ENCODE measurements at regions not wholly inside any gene's neighbourhood (a gene's known extent, or its start where the extent isn't known, plus 50 kb on each side); places are given as distances from the start of the nearest gene placed in this dataset.

DNA sequence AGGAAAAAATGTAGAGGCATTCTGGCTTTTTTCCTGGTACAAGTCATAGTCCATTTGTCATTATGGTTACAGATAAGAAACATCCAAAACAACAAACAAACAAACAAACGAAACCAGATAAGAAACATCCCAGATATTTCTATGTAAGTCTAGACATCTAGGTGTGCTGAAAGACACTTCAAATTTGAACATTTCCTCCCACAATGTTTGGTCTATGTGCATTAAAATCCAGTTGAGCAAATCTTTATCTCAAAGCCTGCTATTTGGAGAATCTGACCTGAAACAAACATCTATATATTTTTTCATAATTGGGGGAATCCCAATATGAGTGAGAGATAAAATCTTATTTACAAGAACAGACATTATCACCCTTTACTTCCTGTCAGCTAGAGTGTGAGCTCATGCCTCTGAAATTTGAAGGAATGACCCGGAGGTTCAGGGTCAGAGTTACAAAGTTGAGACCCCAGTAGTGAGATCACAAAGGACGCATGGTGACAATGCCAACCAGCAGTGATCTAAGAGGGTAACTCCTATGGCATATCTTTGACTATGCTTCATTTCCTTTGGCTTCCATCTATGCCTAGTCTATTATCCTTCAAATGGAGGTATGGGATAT, 182.9 kb upstream of the ATP1B1 start:
- TF ChIP-seq, protein P1, sequence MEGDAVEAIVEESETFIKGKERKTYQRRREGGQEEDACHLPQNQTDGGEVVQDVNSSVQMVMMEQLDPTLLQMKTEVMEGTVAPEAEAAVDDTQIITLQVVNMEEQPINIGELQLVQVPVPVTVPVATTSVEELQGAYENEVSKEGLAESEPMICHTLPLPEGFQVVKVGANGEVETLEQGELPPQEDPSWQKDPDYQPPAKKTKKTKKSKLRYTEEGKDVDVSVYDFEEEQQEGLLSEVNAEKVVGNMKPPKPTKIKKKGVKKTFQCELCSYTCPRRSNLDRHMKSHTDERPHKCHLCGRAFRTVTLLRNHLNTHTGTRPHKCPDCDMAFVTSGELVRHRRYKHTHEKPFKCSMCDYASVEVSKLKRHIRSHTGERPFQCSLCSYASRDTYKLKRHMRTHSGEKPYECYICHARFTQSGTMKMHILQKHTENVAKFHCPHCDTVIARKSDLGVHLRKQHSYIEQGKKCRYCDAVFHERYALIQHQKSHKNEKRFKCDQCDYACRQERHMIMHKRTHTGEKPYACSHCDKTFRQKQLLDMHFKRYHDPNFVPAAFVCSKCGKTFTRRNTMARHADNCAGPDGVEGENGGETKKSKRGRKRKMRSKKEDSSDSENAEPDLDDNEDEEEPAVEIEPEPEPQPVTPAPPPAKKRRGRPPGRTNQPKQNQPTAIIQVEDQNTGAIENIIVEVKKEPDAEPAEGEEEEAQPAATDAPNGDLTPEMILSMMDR (IDR thresholded peaks at IDR 0.05): no peak
- TF ChIP-seq RAD21 (conservative IDR thresholded peaks at IDR 0.05 in 1 of 2, IDR thresholded peaks at IDR 0.05 in 1 of 2) (no peak), POLR2A (IDR thresholded peaks at IDR 0.05; ENCODE audit: low read length) (no peak), PHF8 (IDR thresholded peaks at IDR 0.05; ENCODE audit: borderline replicate concordance, low read depth) (no peak), MAFK (IDR thresholded peaks at IDR 0.05; ENCODE audit: partially characterized antibody) (no peak), EHMT2 (IDR thresholded peaks at IDR 0.05; ENCODE audit: low read depth) (no peak), JUN (IDR thresholded peaks at IDR 0.05) (no peak), RNF2 (IDR thresholded peaks at IDR 0.05; ENCODE audit: borderline replicate concordance, low read depth) (no peak), EP300 (IDR thresholded peaks at IDR 0.05) (no peak), BHLHE40 (IDR thresholded peaks at IDR 0.05; ENCODE audit: low read depth, low read length) (no peak), SMC3 (IDR thresholded peaks at IDR 0.05) (no peak)
- TF ChIP-seq, protein P2, sequence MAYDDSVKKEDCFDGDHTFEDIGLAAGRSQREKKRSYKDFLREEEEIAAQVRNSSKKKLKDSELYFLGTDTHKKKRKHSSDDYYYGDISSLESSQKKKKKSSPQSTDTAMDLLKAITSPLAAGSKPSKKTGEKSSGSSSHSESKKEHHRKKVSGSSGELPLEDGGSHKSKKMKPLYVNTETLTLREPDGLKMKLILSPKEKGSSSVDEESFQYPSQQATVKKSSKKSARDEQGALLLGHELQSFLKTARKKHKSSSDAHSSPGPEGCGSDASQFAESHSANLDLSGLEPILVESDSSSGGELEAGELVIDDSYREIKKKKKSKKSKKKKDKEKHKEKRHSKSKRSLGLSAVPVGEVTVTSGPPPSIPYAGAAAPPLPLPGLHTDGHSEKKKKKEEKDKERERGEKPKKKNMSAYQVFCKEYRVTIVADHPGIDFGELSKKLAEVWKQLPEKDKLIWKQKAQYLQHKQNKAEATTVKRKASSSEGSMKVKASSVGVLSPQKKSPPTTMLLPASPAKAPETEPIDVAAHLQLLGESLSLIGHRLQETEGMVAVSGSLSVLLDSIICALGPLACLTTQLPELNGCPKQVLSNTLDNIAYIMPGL (CRISPR knock-in tag; IDR thresholded peaks at IDR 0.05; ENCODE audit: borderline replicate concordance): no peak
- TF ChIP-seq, protein P3, sequence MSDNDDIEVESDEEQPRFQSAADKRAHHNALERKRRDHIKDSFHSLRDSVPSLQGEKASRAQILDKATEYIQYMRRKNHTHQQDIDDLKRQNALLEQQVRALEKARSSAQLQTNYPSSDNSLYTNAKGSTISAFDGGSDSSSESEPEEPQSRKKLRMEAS (IDR thresholded peaks at IDR 0.05): peak; percentile 21; the same call in 1 of the 2 replicates
- TF ChIP-seq, protein P4, sequence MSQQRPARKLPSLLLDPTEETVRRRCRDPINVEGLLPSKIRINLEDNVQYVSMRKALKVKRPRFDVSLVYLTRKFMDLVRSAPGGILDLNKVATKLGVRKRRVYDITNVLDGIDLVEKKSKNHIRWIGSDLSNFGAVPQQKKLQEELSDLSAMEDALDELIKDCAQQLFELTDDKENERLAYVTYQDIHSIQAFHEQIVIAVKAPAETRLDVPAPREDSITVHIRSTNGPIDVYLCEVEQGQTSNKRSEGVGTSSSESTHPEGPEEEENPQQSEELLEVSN (IDR thresholded peaks at IDR 0.05; ENCODE audit: borderline replicate concordance, low read depth): no peak
